DMS153 (cell line): ENCODE measurements at regions not wholly inside any gene's neighbourhood (a gene's known extent, or its start where the extent isn't known, plus 50 kb on each side); places are given as distances from the start of the nearest gene placed in this dataset.
A peak's percentile ranks its signal among the peaks of the same experiment; 100 is the strongest.

Source experiments
- DNase-seq: peaks from one replicate; lab custom pipeline; 2025; lab: John Stamatoyannopoulos, UW

DNA sequence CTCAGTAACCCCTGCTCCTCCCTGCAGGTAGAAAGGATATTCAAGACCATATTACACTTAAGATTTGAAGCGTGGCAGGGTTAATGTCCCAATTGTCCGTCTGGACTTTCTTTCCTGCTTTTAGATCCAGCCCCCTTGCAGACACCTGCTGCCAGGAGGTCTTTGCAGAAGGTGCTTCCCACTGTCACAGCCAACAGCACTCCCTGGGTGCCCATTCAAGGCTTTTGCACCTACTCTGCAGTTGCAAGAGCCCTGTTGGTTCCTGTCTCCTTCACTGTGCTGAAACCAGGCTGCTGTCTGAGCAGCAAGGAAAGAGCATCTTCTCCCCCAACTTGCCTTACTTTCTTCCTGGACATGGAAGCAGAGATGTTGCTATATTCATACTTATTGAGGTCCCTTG, 1043.0 kb upstream of the POU3F3 start:
- no peak for DNase-seq

GRCh38 chr2:103814016-103814415, 1039.9 kb upstream of the POU3F3 start:
- DNase-seq = no peak

DNA sequence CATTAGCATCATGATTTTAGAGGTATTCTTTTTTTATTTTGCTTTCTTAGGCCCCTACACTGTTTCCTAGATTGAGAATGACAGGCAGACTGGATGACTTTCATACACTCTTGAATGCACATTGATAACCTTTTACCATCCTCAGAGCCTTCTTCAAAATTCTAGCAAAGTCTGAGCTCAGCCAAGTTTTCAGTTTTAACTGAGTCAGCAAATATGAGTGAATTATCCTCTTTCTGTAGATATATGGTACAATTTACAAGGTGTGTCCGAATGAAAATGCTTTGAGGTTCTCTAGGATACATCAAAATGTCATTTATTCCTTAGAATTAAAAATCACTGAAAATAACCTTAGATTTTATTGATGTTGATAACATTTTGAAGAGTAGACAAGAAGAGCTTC, 1038.2 kb upstream of the POU3F3 start:
- no peak for DNase-seq

- DNase-seq = no peak
Measured at GRCh38 chr2:103817746-103818145, 1036.2 kb upstream of the POU3F3 start.

GRCh38 chr2:103818176-103818575, 1035.7 kb upstream of the POU3F3 start:
- no peak for DNase-seq

GRCh38 chr2:103819599-103819998, 1034.3 kb upstream of the POU3F3 start:
- no peak for DNase-seq

DNA sequence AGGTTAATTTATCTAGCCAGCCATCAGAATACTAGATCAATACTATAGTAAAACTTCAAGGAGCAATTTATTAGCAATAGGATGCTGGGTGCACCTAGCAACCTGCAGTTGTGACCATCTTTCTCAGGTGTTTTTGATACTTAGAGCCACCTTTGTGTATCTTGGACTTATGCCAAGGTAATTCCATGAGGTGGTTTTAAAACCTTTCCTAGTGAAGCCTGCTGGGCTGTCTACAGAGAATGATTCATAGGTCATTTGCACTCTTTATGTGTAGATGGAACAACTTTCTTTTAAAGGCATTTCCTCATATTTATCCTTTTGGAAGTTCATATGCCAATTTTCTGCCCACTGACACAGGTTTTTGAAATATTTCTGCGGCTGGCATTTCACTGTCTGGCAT, 1030.1 kb upstream of the POU3F3 start:
- peak; percentile 94 for DNase-seq

GRCh38 chr2:103847276-103847675, 1006.6 kb upstream of the POU3F3 start:
- no peak for DNase-seq

DNA sequence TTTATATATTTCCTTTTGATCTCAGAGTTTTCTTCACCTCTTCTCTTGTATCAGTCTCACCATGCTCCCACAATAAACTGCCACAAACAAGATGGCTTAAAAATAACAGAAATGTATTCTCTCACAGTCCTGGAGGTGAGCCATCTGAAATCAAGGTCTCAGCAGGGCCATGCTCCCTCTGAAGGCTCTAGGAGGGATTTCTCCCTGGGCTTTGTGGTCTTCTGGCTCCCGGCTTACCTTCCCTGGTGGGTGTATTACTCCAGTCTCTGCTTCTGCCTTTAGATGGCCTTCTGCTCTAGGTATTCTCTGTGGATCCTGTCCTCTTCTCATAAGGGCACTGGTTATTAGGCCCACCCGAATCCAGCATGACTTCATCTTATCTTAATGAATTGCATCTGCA, 994.7 kb upstream of the POU3F3 start:
- DNase-seq = no peak

GRCh38 chr2:103860016-103860415, 993.9 kb upstream of the POU3F3 start:
- DNase-seq = no peak

- no peak for DNase-seq
Measured at GRCh38 chr2:103868396-103868795, 985.5 kb upstream of the POU3F3 start.

DNA sequence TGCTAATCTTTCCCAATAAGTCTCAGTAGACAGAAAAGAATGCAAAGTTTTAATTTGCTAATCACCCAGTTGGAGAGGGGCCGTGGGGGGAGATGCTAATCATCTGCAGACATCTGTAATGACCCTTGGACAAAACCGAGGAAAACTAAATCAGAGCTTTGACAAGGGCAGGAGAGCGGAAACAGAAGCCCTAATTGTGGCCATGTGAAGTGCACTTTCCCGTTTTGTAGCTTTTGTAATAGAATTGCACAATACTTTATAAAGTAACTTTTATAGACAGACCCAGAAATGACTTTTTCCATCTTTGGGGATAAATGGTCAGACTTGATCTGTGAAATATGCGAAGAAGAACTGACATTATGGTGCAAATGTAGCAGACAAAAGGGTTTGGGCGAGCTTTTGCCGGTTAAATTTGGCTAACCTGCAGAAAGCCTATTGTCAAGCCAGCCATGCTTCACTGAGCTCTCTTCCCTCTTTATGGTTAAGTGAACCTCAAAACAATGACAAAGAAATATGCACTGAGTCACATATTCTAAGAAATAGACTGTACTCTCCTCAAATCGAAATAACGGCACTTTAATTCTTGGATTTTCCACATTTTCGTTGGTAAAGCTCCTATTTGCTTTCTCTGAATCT, 980.1 kb upstream of the POU3F3 start:
- DNase-seq = no peak

DNA sequence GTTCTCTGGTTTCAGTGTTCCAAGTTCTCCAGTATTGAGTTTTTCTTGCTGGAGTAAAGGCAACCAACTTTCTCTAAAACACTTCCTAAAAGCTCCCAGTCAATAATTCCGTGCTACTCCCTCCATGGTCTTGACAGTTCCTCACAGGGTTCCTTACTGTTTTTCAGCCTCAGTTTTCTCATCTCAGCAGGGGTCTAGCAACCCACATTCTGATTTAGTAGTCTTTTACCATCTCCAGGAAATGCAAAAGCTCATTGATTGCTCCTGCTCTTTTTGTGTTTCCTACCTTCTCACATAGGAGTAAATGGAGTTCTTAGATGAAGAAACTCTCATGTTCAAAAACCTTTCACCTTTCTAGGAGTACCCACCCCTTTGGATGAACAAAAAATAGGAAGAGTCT, 978.8 kb upstream of the POU3F3 start:
- DNase-seq = no peak

- no peak for DNase-seq
Measured at GRCh38 chr2:103875531-103875930, 978.4 kb upstream of the POU3F3 start.

DNA sequence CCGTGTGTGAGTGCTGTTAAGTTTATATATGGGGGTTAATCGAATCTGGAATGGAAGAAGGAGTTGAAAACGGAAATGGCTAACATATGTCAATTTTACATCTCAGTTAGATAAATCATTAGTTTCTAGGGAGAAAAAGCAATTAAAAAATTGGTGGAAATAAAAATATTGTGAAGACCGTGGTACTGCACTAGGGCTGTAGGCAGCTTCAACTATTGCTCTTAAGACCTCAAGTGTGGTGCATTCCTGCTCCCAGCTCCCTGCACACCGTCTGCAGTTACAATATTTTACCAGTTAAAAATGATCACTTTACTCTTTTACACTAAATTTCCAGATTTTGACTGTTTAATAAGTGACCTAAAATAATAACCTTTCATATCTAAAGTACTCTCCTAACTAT, 977.3 kb upstream of the POU3F3 start:
- DNase-seq = no peak

GRCh38 chr2:103879101-103879500, 974.8 kb upstream of the POU3F3 start:
- no peak for DNase-seq

DNA sequence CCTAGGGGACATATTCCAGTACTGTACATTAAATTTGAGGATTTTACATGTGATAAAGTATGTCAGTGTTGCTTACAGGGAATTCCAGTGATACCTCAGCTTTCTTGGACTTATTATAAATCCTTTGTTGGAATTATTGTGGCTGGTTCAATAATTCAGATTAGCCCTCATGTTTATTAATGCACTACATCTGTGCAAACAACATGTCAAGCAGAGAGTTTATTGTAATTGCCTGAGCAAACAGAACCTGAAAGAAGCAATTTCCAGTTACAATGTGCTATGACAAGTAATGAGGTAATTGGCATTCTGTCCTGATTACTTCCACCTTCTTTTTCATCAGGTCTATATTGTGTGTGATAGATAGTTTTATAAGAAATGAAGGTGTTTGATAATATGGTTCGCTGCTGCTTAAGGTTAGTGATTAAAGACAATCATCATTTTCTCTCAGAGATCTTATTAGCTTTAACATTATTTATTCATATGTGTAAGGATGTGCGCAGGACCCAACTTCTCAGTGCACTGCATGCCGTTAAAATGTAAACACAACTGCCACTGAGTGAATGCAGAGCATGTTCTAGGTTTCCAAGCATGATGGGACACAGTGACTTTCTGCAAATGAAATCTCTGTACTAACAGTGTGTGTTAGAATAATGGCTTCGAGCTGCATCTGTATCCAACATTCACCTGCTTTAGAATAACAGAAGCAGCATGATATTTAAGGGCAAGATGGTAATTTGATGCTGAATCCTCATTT, 973.7 kb upstream of the POU3F3 start:
- DNase-seq = no peak

DNA sequence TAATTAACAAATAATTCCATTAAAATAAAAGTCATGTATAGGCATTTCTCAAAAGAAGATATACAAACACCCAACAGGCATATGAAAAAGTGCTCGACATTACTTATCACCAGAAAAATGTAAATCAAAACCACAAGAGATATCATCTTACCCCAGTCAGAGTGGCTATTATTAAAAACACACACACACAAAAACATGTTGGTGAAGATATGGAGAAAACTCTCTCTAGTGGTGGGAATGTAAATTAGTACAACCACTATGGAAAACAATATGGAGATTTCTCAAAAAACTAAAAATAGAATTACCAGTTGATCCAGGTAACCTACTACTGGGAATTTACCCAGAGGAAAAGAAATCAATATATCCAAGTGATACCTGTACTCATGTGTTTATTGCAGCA, 966.3 kb upstream of the POU3F3 start:
- no peak for DNase-seq

- no peak for DNase-seq
Measured at GRCh38 chr2:103896182-103896581, 957.7 kb upstream of the POU3F3 start.

DNA sequence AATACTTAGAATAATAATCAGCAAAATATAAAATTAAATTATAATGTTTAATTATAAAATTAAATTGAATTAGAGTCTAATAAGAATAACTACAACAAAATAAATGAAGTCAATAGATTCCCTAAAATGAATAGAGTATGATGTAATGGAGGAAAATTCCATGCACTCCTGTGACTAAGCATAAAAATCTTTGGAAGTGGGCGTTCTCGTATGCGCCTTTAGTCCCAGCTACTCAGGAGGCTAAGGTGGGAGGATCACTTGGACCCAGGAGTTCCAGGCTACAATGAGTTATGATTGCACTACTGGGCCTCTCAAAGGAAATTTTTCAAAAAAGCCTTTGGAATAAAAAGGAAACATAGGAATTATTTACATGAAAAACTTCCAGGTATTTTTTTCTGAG, 955.4 kb upstream of the POU3F3 start:
- DNase-seq = no peak

GRCh38 chr2:103902347-103902746, 951.6 kb upstream of the POU3F3 start:
- no peak for DNase-seq

DNA sequence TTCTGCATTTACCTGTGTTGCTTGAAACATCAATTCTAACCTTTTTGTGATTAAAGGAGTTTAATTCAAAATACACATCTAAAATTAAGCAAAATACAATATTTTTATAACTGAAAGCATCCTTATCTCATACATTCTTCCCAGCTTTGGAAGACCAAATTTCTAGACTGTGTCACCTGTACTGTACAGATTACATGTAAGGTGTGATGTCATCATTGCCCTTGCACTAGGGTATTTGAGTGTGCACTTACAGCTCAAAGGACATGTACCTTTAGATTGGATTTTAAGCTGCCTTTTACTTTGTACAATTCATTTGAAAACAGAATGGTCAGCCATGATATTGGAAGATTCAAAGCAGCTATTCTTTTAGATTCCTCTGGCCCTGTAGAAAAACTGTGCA, 932.8 kb upstream of the POU3F3 start:
- DNase-seq = no peak

DNA sequence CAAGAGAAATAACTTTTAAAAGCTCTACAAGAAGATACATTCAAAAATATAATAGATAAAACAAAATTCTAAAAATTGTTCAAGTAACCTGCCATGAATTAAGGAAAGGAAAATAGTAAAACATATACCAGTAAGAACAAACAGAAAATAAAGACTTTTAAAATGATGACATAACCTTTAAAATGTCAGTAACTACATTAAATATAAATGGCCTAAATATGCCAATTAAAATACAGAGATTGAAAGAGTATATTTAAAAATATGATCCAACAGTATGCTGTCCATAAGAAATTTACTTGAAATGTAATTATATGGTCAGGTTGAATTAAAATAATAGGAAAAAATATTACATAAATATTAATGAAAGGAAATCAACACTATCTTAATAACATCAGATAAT, 911.7 kb upstream of the POU3F3 start:
- no peak for DNase-seq

DNA sequence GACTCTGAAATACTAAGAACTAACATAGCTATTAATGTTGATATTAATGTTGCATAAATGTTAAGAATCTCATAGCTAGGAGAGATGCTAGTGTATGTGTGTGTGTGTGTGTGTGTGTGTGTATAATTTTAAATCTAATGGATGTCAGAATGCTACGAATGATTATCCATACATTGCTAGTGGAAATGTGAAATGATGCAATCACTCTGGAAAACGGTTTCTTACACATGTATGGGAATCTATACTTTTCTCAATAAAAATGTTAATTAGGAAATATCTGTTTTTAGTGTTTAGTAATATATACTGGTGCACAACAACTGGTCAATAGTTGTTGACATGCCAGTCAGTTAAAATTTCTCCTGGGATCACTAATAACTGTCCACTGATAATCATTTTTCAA, 908.8 kb upstream of the POU3F3 start:
- DNase-seq = no peak
